ENCODE measurements at regions not wholly inside any gene's neighbourhood (a gene's known extent, or its start where the extent isn't known, plus 50 kb on each side); places are given as distances from the start of the nearest gene placed in this dataset.
A peak's percentile ranks its signal among the peaks of the same experiment; 100 is the strongest.

DNA sequence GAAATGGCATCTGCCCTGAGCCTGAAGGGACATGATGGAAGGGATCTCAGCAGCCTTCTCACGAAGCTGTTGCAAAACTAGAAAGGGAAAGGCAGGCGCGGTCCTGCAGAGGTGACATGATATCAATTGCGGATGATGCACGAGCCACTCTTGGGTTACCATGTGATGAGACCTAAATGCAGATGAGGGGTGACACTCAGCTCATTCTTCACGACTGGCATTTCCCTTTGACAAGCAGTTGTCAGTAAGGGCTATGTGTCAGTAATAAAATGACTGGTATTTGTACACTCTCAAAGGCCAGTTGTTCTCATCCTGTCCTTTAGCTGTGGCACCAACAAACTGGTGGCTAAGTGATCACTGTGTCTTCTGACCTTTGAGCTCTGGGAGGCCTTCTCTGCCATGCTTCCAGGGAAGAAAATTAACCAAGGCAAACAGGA lies 273.6 kb downstream of the ETAA1 start:
- Histone ChIP-seq H3K4me3 (no peak overlapping the region), H3K36me3 (replicated peaks in 1 of 2) (no peaks in the 10 kb centered on the region), H3K27ac (no peak overlapping the region), H3K9me3 (replicated peaks in 1 of 3) (no peaks in the 10 kb centered on the region), H3K4me1 (replicated peaks in 1 of 2) (peaks cover 0 to 22% of the 10 kb centered on the region in 2 donors), H3K27me3 (no peaks in the 10 kb centered on the region)
- intact Hi-C loops (cut with DNase I) = no loop called here
- no peak for TF ChIP-seq POLR2A (IDR thresholded peaks at IDR 0.05)
- TF ChIP-seq, protein P1, sequence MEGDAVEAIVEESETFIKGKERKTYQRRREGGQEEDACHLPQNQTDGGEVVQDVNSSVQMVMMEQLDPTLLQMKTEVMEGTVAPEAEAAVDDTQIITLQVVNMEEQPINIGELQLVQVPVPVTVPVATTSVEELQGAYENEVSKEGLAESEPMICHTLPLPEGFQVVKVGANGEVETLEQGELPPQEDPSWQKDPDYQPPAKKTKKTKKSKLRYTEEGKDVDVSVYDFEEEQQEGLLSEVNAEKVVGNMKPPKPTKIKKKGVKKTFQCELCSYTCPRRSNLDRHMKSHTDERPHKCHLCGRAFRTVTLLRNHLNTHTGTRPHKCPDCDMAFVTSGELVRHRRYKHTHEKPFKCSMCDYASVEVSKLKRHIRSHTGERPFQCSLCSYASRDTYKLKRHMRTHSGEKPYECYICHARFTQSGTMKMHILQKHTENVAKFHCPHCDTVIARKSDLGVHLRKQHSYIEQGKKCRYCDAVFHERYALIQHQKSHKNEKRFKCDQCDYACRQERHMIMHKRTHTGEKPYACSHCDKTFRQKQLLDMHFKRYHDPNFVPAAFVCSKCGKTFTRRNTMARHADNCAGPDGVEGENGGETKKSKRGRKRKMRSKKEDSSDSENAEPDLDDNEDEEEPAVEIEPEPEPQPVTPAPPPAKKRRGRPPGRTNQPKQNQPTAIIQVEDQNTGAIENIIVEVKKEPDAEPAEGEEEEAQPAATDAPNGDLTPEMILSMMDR (IDR thresholded peaks at IDR 0.05) = no peak
- 86 to 93% (median 91%) methylated on average over 6 of the region's 6 CpGs for WGBS, 4 donors
- DNase-seq = no peak

DNA sequence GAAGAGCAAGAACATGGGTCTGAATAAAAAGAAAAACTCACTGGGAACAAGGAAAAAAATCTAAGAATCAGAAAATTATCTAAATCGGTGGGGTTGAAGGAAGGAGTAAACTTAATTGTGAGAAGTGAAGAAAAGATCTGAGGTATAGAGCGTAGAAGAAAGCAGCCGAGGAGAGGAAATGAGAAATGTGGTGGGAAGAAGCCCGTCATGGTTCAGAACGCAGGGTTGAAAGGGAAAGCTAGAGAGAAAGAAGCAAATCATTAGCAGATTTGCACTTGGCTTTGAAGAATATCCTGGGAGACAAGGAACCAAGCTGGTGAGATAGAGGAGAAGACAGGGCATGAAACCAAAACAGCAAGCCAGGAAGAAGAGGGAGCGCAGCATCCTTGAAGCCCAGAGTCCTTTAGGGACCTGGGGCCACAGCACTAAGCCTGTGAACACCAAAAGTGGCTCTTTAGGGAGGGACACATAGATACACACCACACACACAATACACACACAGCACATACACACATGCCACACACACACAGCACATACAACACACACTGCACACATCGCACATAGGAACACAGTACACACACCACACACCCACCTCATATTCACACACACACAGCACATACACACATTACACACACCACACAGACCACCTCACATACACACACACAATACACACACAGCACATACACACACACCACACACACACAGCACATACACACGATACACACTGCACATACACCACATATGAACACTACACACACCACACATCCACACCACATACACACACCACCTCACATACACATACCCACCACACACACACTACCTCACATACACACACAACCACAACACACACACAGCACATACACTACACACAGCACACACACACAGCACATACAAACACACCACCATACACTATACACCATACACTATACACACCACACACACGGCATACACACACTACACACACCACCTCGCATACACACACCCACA lies 274.6 kb downstream of the ETAA1 start:
- intact Hi-C loops (cut with DNase I) = no loop called here
- H3K9me3 ChIP-seq (replicated peaks in 1 of 3) = no peaks in the 10 kb centered on the region
- peaks cover 0 to 22% of the 10 kb centered on the region in 2 donors for H3K4me1 ChIP-seq (replicated peaks in 1 of 2)
- WGBS, 4 donors = 82 to 95% (median 86%) methylated on average over 10 of the region's 10 CpGs
- no peaks in the 10 kb centered on the region for H3K27me3 ChIP-seq
- no peak for DNase-seq
- no peaks in the 10 kb centered on the region for H3K36me3 ChIP-seq (replicated peaks in 1 of 2)
- H3K4me3 ChIP-seq = no peak overlapping the region
- TF ChIP-seq, protein P1 (IDR thresholded peaks at IDR 0.05) = no peak
- no peak for TF ChIP-seq POLR2A (IDR thresholded peaks at IDR 0.05)
- H3K27ac ChIP-seq = no peak overlapping the region

DNA sequence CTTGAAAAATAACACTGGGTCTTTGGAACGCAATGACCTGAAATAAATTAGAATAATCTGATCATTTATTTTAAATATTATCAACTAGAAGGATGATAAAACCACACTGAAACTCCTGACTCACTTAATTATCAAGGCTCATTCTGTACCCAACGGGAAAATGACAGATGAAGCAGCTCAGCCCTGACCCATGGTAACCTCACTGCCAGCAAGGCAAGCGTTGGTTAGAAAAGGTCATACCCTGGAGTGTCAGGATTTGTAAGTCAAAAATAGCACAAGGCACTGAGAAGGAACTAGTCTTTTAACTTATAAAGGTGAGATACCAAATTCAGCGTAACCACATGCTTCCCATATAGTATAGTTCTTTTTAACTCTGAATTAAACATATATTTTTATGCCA lies 277.5 kb downstream of the ETAA1 start:
- Histone ChIP-seq H3K27me3 (no peaks in the 10 kb centered on the region), H3K4me1 (replicated peaks in 1 of 2) (peaks cover 0 to 11% of the 10 kb centered on the region in 2 donors), H3K36me3 (replicated peaks in 1 of 2) (no peaks in the 10 kb centered on the region), H3K27ac (no peak overlapping the region), H3K9me3 (replicated peaks in 1 of 3) (no peaks in the 10 kb centered on the region), H3K4me3 (no peak overlapping the region)
- WGBS, 4 donors = 32 to 43% (median 40%) methylated on average over 4 of the region's 4 CpGs
- TF ChIP-seq, protein P1 (IDR thresholded peaks at IDR 0.05) = no peak
- TF ChIP-seq POLR2A (IDR thresholded peaks at IDR 0.05) = no peak
- DNase-seq = peak; percentile 23 to 76 (median 70)
- intact Hi-C loops (cut with DNase I) = no loop called here

DNA sequence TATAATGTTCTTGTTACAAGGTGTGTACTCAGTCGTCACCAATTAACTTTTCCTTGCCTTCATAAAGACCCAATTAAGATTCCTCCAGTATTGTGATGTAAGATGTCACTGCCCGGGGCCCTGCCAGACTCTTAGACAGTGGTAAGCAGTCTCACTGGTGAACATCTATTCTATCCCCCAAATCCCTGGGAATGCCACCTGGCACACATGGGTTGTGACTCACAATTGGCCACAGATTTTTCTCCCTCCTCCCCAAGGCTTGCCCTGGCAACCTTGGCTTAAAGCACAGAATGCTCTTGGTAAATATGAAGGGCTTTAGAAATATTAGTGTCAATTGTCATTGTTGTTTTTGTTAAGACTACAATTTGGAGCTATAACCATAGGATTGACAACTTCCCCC lies 287.9 kb downstream of the ETAA1 start:
- DNase-seq = peak in 1 of 7 donors; percentile 17
- TF ChIP-seq, protein P1 (IDR thresholded peaks at IDR 0.05) = no peak
- no peak for TF ChIP-seq POLR2A (IDR thresholded peaks at IDR 0.05)
- intact Hi-C loops (cut with DNase I) = no loop called here
- H3K4me1 ChIP-seq (replicated peaks in 1 of 2) = no peaks in the 10 kb centered on the region
- no peaks in the 10 kb centered on the region for H3K9me3 ChIP-seq (replicated peaks in 1 of 3)
- peaks cover 3% of the 10 kb centered on the region for H3K27me3 ChIP-seq
- WGBS, 4 donors = 75 to 95% (median 83%) methylated on average over 2 of the region's 2 CpGs
- no peak overlapping the region for H3K4me3 ChIP-seq
- H3K36me3 ChIP-seq (replicated peaks in 1 of 2) = no peaks in the 10 kb centered on the region
- no peak overlapping the region for H3K27ac ChIP-seq

Data from adrenal gland (tissue), 9 donors.